Left renal pelvis (tissue), 4 donors: ENCODE measurements at regions not wholly inside any gene's neighbourhood (a gene's known extent, or its start where the extent isn't known, plus 50 kb on each side); places are given as distances from the start of the nearest gene placed in this dataset.
A peak's percentile ranks its signal among the peaks of the same experiment; 100 is the strongest.

Experiments used
- DNase-seq, 4 donors: peaks; one replicate each; pipeline ENCODE4 v3.0.0-alpha.2; 2013; ENCODE audit warnings: low read depth in 4 of 4, low spot score in 3 of 4

DNA sequence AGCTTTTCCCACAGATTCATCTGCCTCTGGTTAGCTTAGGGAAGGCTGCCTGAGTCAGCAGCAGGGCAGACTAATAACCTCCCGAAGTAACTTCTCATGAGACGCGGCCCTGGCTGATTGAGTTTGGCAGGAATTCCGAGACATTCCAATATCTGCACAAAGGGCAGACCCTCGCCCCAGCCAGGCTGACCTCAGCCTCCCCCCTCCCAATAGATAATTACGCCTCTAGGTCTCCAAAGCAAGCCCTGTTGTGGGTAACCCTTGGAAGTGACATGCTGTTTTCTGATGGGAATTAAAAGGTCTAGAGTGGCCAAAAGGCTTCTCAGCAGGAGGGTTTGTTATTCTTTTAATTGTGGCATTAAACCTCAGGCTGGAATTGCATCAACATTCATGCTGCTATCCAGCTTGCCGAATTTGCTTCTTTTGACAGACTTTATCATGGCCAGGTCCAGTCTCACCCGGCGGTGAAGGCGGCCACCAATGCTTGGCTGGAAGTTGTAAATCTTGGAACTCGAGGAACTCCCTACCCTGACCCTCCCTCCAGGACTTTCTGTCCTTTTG is 98.0 kb upstream of the SLC14A2 start:
- DNase-seq = no peak

DNA sequence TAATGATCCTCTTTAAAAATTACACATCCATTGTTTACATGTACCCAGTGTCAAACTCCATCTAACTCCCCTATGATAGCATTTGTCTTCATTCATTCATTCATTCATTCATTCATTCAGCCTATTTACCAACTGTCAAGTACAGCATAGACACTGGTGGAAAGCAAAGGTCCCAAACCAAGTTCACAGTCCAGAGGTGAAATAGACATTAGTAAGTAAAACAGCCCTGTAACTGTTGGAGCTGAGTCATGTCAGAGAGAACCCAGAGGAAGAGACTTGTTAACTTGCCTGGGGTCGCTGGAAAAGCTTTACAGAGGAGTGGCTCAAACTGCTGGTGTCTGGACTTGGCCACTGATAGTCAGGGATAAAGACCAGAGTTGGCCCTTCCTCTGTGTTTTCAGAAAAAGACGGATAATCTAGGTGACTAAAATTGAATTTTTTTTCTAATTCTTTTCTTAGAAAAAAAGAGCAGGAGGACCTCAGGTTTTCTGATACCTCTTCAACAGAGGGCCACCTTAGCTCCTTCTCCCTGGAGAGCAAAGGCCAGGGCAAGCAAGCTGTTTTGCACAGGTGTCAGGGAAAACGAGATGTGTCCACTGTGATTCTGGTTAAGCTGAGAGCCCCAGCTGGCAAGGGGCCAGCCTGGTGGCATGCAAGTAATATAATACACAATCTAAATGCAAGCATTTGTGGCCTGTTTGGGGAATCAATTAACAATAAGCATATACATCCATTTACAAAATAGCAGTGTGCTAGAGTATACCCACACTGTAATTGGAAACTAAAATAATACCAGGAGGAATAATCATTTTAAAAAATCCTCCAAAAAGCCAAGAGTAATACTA is 96.7 kb upstream of the SLC14A2 start:
- DNase-seq = no peak

DNA sequence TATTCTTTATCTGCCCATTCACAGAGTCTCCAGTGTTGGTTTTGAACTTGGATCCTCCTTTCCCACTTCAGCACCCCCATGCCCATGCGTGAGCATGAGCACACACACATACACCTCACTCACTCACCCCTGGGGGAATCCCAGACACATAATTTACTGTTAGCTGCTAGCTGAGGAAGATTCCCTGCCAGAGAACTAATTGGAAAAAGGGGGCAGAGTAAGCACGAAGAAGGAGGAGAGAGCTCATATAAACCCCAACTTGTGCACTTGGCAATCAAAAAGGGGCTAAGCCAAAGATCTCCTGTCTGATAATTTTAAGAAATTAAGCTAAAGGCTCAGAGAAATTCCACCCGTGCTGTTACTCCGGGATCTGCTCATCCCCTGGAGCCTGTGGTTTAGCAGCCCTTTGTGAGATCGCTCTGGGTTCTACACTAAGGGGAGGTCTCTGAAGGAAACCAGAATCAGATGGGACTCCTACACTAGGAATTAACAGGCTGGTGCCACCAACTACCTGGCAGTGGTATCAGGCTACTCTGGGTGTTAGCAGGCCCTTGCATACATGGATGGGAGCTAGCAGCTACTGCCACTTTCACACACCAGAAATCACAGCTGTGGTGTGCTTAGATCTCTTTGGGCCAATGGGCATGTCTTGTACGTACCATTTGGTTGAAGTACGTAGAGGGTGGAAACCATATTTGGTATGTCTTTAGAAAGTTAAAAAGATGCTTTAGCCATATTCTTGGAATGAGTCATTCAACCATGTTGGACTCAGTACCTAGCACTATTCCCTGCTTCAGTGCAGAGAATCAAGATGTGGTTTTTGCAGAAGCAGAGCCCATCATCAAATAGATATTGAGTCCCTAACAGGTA is 95.6 kb upstream of the SLC14A2 start:
- DNase-seq = no peak

DNA sequence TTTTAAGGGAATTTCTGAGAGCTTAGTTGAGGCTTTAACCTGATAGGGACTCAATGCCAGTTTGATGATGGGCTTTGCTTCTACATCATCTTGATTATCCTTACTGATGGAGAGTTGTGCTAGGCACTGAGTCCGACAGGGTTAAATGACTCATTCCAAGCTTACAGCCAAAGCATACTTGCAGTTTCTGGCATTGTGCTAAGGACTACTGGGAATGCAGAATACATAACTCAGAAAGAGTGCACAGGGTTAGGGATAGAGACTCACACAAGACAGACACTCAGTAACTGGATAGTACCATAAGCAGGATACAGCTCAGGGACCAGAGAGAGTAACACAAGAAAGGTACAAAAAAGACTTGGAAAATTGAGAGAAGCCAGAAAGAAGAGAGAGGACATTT is 94.1 kb upstream of the SLC14A2 start:
- no peak for DNase-seq

DNA sequence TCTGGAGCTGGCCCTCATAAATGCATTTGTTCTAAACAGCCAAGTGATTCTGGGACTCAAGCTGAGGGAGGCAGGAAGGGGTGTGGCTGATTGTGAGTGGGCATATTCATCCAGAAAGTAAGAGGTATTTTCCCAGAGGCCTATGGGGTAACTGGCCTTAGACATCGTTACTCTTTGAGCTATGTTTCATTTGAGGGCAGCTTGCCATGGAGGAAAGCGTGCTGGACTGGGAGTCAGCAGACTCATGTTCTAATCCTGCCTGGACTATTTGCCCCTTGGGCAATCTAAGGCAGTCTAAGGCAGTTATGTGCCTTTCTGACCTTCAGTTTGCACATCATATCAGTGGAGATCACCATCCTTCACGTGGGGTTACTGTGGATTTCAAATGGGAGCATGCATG is 93.5 kb upstream of the SLC14A2 start:
- DNase-seq = no peak

- no peak for DNase-seq
Observed at GRCh38 chr18:45522371-45522770, 92.9 kb upstream of the SLC14A2 start.

GRCh38 chr18:45525301-45525700 is 90.0 kb upstream of the SLC14A2 start:
- DNase-seq = no peak

GRCh38 chr18:45526114-45526841 is 89.0 kb upstream of the SLC14A2 start:
- peak in 1 of 4 donors; percentile 51 for DNase-seq

DNA sequence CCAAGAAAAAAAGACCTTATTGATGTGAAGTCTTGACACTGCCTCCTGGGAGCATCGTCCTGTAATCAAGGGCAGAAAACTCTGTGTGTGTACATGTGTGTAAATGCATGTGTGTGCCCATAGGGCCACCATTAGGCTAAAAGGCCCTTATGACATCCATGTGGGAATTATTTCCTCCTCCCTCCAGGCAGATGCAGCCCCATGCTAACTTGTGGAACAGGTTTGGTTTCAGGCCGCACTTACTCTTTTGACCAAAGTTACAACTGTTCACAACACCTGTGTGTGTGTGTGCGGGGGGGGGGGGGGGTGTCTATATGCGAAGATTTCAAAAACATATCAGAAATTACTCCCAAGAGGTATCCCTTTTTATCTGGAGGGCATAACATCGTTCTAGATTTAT is 87.4 kb upstream of the SLC14A2 start:
- DNase-seq = no peak

DNA sequence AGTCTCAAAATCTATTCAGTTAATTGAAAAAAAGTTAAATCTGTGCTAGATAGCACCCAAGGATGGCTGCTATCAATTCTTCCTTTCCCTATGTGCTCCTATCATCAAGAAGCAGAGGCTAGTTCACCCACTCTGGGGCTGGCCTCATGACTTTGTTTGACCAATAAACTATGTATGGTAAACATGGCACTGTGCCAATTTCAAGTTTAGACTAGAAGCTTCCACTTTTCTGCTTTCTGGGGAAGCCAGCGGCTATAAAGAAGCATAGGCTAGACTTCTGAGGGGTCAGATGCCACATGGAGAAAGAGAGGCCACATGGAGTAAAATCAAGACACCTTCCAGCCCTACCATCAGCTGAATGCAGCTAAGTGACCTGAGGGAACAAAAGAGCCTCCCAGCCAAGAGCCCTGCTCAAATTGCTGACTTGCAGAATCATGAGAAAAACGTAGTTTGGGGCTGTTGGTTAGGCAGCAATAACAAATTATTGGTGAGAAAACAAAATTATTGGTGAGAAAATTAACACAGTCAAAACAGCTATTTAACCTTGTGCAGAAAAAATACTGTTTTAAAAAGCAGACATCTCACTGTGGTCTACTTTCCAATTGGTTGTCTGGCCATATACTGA is 86.5 kb upstream of the SLC14A2 start:
- DNase-seq = no peak

DNA sequence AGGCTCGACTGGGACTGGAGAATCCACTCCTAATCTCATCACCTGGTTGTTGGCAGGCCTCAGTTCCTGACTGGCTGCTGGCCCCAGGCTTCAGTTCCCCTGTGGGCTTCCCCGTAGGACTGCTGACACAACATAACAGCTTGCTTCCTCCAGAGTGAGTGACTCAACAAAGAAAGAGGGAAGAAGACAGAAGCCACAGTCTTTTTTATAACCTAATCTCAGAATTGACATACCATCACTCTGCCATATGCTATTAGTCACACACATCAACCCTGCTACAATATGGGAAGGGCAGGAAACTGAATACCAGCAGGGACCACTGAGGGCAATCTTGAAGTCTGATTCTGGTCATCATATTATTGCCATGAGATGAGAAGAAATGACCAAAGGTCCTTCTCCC is 76.8 kb upstream of the SLC14A2 start:
- no peak for DNase-seq

DNA sequence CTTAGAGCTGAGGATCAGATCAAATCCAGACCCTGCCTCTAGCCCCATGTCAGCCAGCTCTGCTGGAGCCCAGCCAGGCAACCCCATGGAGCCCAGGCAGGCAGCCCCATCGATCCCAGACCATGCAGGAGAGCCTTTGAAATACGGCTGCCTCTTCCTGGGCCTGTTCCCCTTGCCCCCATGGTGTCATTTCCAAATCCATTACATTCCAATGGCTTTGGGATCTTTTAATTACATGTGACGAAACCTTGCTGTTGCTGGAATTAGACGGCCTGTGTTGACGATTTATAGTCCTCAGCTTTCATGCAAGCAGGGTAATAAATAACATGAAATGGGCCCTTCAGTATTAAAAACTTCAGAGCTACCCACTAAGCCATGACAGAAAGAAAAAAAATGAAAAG is 75.8 kb upstream of the SLC14A2 start:
- peak; percentile 57 to 73 (median 63) for DNase-seq

- DNase-seq = no peak
Observed at GRCh38 chr18:45540125-45540524, 75.2 kb upstream of the SLC14A2 start.

GRCh38 chr18:45541421-45541820 is 73.9 kb upstream of the SLC14A2 start:
- no peak for DNase-seq

DNA sequence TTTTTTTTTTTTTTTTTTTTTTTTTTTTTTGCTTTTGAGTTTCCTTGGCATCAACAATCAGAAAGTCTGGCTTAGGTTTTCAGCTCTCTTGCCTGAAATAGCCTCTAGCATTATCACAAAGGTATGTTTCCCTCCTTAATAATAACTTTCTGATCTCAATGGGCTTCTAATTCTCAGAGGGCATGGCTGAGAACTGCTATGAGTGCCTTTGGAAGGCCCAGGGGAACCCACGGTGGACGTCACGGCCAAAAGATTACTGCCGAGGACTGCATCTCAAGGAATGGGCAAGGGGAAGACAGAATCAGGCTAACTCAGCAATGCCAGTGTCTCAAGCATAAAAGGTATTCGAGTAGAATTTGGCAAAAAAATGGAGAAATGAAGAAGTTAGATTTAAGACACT is 73.2 kb upstream of the SLC14A2 start:
- DNase-seq = no peak

- no peak for DNase-seq
Observed at GRCh38 chr18:45547910-45548309, 67.4 kb upstream of the SLC14A2 start.

DNA sequence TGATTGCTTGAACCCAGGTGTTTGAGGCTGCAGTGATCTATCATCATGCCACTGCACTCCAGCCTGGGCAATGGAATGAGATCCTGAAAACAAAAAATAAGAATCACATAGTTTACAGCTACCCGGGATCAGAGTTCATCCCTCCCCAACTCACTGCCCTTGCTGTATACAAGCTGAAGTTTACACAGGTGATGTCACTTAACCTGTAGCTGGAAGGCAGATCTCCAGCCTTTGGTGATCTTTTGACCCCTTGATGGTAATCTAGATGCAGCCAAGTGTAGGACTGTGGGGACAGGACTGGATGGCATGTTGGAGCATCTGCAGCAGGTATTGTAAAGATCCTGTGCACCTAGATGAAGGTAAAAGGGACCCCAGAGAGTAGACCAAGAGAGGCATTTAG is 66.7 kb upstream of the SLC14A2 start:
- no peak for DNase-seq

DNA sequence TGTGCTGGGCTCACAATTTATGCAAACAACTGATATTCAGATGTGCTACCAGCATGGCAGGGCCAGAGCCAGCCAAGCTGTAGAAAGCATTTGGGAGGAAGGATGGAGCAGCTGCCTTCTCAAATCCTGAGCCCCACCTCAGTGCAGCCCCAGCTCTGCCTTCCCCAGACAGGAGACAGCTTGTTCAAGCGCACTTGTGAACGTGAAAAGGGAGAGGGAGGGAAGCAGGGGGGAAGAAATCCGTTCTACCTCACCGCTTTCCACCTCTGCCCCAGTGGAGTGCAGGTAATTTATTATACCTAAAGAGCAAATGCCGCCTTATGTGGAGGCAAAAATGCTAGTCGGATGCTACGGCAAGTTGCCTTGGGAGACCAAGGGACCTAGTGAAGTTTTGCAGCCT is 66.0 kb upstream of the SLC14A2 start:
- DNase-seq = no peak

- no peak for DNase-seq
Observed at GRCh38 chr18:45551142-45551815, 64.0 kb upstream of the SLC14A2 start.
